CD4-positive, alpha-beta T cell treated with Interleukin-6 for 4 hours (primary cell): ENCODE measurements at regions not wholly inside any gene's neighbourhood (a gene's known extent, or its start where the extent isn't known, plus 50 kb on each side); places are given as distances from the start of the nearest gene placed in this dataset.
A peak's percentile ranks its signal among the peaks of the same experiment; 100 is the strongest.
"Not testable (repeated sequence)": the region's sequence is repeated elsewhere in the genome, so short reads cannot be mapped to it uniquely, and the experiment has no call there.

Source experiments
- DNase-seq: peaks from one replicate; pipeline ENCODE4 v3.0.0-alpha.2; 2020; ENCODE audit warnings: mixed read lengths

DNA sequence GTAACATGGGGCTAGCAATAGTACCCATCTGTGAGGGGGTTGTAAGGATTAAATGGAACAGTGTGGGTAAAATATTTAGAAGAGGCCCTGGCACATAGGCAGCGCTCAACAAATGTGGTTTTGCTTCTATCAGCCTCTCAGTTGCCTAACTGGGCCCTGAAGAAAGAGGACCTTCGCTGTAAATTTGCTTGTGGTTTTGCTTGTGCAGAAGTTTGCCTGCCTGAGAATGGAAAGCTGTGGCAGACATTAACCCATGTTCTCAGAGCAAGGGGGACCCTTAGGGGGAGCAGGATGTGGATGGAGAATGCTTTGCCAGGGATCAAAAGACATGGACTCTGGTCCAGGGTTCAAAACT, 160.1 kb downstream of the BRMS1L start:
- no peak for DNase-seq

DNA sequence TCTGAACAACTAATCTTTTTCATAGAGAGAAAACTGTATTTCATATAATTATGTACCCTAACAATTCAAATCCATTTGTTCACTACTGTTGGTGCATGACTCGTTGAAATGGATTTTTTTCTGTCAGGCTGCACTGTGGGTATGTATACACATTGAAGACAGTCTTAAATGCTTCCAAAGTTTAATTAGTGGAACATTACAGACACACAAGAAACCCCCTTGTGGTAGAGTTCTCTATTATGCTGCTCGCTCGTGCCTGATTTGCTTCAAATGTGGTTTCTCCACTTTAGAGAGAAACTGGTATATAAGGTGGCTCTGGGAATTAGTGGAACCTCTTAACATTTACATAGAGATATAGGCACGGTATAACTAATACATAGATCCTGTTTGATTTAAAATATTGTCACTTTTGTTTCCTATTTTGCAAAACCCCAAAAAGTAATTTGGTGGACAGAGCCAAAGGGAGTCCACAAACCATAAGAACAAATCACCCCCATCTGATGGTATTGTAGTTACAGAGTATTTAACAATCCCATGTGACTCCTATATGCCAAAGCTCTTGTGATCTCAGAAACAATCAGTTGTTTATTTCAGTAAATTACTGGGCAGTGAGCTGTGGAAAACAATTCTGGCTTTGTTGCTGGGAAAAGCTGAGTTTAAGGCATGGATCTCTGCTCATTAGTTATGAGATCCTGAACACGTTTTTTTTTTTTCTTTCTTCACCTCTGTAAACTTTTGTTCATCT, 159.5 kb downstream of the BRMS1L start:
- no peak for DNase-seq

DNA sequence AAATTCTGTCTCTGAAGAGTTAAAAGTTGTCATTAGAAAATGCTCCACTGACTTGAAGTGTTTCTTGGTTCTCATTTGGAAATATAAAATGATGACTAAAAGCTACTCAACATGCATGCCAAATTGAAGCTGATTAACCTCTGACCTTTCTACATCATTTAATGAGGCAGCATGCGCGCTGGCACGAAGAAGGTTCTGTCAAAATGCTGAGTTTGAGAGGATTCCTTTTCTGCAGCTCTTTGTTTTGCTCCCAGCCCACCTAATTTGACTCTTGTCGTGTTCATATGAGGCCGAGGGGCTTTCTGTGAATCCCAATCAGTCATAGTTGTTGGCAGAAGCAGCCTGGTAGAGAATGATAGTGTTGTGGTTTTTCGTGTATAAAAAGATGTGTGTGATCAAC, 153.4 kb downstream of the BRMS1L start:
- no peak for DNase-seq

DNA sequence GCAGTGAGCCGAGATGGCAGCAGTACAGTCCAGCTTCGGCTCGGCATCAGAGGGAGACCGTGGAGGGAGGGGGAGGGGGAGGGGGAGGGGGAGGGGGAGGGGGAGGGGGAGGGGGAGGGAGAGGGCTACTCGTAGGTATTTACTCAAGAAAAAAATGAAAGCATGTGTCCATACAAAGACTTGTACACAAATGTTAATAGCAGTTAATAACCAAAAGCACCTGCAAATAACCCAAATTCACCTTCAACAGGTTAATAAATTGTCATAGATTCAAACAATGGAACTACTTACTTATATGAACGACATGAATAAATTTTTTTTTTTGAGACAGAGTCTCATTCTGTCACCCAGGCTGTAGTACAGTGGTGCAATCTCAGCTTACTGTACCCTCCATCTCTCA, 152.4 kb downstream of the BRMS1L start:
- no peak for DNase-seq

DNA sequence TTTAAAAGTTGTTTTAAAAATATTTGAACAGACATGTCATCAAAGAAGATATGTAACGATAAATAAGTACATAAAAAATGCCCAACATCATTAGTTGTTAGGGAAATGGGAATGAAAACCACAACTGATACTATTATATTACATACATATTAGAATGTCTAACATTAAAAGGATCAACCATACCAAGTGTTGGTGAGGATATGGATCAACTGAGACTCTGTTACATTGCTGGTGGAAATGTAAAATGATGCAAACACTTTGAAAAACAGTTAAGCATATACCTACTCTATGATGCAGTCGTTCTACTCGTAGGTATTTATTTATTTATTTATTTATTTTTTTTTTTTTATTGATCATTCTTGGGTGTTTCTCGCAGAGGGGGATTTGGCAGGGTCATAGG, 149.7 kb downstream of the BRMS1L start:
- no peak for DNase-seq

DNA sequence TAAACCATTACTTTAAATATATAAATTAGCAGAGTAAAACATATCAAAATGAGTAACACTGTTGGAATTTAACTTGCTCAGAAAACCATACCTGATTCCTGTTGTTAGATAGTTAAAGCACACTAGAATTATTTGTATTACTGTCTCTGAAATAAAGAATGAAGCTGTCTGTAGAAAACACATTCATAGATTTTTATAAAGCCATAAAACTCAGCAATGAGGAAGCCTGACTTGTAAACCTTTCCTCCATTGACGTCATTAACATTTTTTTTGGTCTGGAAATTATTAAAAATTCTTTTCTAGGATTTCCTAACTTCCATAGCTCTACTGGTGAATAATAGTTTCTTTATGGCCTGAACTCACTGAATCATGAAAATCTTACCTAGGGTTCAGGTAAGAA, 147.6 kb downstream of the BRMS1L start:
- DNase-seq, result no peak

DNA sequence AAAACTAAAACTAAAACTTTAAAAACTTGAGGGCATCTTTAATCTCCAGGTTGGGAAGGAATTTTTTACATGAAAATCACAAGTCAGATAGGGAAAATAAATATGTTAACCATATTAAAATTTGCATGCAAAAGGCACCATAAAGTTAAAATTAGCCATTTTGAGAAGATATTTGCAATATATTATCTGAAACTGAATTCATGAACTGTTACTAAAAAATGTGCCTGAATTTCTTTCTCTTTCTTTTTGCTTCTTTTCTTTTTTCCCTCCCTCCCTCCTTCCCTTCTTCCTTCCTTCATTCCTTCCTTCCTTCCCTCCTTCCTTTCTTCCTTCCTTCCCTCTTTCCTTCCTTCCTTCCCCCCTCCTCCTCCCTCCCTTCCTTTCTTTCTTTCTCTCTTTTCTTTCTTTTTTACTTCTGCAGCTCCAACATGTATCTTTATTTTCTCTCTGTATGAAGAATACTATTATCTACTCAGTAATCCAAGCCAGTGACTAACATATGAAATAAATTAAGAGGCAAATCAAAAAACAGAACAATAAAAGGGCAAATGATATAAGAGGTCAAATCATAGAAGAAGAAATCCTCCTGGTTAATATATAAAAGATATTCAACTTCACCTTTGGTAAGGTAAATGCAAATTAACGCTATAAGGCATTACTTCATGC, 146.0 kb downstream of the BRMS1L start:
- DNase-seq, result no peak

DNA sequence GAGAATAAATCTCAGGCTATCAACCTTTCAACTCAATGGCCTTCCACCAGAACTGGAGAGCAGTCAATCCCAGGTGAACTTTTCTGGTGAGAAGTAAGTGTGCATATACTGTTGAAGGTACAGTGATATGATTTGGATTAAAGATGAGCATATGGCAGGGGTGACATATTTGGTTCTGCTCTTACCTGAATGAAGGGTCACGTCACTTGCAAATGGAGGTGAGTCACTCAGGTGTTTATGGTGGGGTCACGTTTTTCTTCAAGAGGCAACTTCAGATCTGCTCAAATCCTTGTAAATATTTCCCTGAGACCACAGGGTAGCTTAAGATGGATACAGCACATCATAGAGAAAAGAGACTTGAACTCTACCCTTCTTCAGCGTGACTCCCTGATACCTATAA, 143.2 kb downstream of the BRMS1L start:
- no peak for DNase-seq

DNA sequence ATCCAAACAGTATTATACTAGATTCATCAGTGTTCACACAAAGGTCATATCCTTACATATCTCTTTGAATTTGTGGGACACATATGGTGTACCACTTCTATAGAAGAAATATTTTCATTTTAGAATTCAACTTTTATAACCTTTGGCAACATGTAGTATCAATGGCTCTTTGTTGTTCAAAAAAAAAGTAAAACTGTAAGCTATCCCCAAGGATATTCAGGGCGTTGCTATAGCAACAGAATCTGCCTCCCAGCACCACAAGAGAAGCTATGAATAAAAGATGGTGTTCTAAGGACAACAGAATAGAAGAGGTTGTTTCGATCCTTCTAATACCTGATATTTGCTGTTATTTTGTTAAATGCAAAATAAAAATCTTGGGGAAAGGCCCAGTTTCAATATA, 139.3 kb downstream of the BRMS1L start:
- DNase-seq, result no peak

DNA sequence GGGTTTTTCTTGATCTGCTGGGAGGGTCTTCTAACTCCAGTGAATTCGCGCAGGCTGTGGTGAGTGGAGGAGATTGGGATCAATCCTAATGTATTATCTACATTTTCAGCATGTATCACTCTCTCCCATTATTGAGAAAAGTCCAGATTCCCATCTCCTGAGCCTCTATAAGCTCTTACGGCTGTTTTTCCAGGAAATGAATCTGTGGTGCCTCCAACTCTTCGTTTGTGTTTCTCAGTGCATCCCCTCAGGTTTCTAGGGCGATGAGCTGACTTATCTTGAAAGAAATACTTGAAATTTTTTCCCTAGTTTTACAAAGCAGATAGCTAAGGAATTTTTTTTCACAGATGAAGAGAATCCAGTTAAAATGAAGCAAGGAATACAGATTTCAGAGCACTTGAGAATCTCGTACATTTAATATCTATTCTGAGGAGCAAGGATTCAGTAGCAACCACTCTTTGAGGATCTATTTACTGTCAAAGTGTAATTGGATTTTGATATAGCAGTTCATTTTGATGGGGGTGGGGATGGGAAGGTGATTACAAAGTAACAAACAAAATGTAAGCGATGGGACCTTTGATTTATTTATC, 138.7 kb downstream of the BRMS1L start:
- no peak for DNase-seq

DNA sequence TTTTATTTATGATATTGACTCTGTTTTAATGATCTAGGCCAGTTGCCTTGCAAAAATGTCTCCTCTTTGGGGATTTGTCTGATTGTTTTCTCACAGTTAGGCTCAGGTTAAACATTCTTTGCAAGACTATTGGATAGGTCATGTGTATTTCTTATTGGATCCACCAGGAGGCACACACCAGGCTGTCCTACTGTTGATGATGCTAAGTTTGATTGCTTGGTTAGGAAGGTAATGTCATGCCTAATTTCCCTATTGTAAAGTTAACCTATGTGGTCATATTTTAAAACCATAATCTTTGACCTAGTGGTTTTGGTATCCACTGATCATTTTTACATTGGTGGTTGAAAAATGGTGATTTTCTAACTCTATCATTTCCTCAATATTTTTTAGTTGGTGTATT, 137.1 kb downstream of the BRMS1L start:
- DNase-seq, result no peak

DNA sequence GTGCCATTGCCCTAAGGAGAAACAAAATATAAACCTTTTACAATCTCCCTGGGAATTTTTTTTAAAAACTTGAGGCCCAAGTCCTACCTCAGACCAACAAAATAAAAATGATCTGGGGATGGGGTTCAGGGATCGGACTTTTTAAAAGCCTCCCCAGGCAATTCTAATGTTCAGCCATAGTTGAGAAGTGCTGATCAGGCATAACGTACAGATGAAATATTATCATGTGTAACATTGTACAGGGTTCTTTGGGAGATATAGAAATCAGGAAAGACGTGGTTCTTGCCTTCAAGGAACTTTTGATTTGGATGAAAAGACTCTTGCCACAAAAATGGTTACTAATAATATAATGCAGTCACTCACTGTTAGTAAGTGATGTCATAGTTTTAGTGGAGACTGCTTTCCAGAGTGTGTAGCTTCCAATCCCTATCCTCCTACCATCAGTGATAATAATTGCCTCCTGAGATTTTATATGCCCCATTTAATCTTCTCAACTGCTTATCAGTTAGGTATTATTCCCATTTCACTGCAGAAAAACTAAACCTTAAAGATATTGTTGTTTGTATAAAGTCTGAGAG, 135.6 kb downstream of the BRMS1L start:
- DNase-seq, result no peak

DNA sequence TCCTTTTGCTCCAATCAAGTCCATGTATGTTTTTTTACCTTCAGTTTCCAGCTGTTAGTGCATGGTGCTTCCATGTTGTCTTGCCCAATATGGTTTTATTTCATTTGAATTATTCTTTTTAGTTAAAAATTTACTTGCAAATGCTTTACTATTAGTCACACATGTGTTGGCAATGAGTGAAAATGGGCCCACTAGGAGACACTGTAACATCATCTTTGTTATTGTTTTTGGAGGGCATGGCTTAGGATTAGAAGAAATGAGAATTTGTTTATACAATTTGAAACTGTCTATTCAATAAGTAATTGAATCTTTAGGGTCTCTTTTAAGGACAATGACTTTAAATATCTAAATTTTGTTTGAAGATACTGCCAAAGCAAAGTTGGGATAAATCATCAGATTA, 133.7 kb downstream of the BRMS1L start:
- DNase-seq, result no peak

DNA sequence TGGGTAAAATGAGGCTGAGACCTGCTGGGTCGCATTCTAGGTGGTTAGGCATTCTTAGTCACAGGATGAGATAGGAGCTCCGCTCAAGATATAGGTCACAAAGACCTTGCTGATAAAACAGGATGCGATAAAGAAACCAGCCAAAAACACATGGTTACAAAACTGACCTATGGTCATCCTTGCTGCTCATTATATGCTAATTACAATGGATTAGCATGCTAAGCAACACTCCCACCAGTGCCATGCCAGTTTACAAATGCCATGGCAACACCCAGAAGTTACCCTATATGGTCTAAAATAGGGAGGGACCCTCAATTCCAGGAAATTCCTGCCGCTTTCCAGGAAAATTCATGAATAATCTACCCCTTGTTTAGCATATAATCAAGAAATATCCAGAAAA, 132.4 kb downstream of the BRMS1L start:
- DNase-seq, result no peak

DNA sequence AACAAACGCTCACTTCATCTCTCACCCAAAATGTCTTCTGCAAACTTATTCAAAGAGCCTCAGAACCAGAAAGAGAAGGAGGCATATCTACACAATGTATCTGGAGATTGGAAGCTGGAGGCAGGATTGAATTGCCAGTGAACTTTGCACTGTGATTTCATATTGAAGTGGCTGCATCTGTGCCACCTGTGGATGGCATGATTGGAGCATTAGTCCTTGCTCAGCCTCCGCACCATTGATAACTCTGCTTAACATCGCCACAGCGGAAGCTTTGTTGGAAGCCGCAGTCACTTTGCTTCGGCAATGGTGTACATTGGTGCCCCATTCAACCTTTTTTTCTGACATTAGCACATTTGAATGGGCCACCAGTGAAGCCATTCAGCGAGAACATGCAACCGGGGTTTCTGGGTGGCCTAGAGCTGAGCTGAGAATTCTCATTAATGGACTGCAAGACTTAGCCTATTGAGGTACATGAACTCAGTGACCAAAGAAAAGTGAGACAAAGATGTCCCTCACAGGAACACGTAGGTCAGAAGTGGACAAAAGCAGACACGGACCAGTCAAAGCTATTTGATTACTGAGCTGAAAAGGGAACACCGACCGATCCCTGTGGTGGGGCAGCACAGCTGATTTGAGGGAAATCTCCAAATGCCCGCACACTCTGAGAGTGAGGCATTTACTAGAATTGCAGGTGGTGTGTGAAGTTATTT, 130.4 kb downstream of the BRMS1L start:
- DNase-seq, result no peak

DNA sequence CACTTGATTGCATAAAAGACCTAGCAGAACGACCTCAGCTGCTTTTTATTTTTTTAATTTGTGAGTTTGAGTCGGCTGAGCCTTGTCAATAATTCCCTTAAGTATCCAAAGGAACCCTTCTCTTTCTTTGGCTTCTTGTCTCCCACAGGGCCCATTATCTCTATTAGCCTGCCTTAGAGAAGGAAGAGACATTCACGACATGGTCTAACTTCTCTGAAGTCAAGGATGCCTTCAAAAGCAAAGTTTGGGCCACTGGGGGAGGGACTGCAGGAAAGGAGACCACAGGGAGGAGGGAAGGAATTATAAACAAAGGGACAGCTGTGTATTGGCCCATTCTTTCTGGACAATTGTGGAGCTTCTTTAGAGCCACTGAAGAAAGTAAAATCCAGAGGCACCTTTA, 126.4 kb downstream of the BRMS1L start:
- no peak for DNase-seq

DNA sequence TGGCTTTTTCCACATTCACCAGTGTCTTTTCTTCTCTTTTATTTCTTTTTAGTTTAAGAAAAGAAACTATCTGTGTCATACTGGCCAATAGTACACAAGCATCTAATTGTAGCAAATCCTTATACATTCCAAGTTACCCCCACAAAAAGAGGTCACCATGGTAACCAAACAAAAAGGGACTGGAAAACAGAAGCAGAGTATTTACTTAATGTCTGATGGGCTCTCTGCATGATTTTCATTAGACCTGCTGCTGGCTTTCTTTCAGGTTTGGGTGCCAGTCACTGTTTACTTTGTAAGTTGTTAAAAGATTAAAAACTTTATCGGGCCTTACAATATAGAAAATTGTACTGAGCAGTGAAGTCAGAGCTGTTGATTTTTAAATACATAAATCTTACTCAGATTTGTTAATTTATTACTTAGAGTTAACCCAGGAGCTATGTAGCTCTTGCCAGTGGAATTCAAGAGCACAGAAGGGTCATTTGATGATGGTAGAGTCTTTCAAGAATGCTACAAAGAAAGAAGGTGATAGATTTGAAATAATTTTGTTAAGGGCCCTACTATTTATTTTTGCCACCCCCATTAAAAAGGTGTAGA, 123.9 kb downstream of the BRMS1L start:
- DNase-seq, result no peak

DNA sequence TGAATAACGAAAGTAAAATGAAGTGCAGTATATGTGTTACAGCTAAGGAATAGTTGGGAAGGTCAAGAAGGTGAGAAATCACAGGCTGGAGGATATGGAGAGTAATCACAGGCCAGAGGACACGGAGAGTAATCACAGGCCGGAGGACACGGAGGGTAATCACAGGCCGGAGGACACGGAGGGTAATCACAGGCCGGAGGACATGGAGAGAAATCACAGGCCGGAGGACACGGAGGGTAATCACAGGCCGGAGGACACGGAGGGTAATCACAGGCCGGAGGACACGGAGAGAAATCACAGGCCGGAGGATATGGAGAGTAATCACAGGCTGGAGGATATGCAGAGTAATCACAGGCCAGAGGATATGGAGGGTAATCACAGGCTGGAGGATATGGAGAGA, 121.8 kb downstream of the BRMS1L start:
- not testable (repeated sequence) for DNase-seq

DNA sequence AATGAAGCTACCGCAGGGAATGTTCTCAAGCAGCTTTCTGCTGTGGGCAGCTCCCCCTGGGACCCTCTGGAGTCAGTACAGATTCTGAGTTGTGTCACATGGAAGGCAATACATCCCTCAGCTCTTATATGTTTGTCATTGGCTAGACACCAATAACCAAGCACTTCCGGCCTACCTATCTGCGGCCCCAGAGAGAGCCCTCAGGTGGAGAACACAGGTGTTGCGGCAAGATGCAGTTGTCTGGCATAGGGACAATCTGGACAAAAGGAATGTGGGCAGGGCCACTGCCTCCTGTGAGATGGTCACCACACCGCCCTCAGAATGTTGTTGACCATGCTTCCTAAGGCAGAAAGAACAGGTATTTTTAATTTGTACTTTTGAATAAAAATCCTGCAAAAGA, 118.7 kb downstream of the BRMS1L start:
- DNase-seq, result no peak

DNA sequence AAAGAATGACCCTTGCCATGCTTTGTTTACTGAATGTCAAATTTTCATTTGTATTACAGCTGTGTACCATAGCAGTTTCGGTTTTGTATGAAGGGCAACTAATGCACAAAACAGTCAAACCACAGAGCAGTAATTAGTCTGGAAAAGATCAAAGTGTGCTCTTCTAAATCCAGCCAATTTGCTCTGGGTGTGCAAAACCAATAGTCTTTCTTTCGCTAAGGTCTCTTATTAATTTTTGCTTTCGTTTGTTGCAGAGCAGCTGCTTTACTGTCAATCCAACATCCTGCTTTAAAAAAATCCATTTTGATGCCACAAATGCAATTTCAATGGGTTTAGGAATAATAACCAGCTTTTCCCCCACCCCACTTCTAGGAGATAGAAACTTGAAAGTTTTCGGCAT, 114.2 kb downstream of the BRMS1L start:
- no peak for DNase-seq

DNA sequence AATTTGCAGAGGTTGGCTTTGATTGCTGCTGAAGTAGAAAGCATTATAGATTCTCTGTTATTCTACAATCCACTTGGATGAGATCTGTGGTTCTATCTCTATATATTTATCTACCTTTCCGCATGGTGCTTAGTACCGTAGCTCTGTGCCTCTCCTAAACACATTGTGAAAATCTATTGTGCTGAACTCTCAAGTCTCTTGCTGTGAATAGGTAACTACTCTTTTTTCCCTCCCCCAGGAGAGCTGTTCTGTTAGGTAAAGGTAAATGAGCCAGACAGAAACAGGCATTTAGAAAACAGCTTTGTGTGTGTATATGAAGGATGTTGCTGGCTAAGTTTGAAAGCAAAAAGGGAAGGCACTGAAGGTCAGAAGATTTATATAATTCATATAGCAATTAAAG, 112.6 kb downstream of the BRMS1L start:
- DNase-seq, result no peak

DNA sequence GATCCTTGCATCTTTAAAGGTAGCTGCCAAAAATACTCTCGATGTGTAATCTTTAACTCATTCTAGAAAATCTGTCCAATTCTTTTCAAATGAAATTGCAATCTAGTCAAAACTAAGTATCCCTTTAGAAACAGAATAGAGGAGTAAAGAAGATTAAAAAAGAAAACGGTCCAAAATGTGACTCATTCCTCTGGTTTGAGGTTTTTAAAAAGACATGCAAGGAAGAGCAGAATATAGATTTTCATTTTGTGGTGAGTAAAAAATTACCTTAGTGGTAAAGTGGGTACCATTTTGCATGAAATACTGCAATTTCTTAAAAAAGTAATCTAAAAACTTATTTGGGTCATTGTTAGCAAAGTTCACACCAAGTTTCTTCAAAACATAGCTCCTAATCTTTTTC, 108.4 kb downstream of the BRMS1L start:
- no peak for DNase-seq

DNA sequence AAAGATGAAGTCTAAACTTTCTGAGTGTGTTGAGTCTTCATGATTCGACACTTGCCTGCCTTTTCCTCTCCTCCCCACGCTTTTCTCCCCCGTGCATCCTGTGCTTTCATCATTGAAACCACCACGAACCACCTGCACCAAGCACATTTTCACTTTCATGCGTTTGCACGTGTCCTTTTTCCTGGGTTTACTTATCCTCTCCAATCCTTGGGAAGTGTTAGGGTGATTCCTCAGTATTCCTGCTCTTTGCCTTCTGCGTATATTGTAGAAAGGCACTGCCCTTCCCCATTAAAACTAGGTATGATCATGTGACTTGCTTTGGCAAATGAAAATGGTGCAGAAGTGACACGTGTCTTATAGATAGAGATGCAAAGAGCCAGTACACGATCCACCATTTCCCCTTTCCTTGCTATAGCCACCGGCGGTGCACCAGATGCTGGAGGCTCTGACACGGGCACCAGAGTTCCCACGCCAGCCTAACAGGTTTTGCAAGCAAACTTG, 106.6 kb downstream of the BRMS1L start:
- peak; percentile 40 for DNase-seq
